AML-193 (cell line): ENCODE measurements at regions not wholly inside any gene's neighbourhood (a gene's known extent, or its start where the extent isn't known, plus 50 kb on each side); places are given as distances from the start of the nearest gene placed in this dataset.

Experiments used
- DNase-seq, 2 experiments: peaks; one replicate each; lab custom pipeline; 2025; lab: John Stamatoyannopoulos, UW

DNA sequence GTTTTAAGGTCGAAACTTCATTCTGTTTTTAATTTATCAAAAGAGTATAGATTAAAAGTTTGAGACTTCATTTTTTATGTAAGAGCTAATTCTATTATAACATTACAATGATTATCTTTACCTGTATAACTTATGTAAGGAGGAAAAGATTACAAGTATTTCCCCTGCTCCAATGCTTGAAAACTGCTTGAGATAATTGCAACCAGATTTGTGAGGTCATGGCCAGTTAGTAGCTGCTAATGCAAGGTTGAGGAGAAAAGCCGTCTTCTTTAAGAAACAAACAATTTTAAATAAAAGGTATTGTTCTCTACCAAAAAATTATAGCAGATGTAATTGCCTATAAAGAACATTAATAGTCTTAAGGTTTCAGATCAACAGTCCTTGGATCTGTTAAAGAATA is 208.3 kb upstream of the UBE2E2 start:
- no peak for DNase-seq

DNA sequence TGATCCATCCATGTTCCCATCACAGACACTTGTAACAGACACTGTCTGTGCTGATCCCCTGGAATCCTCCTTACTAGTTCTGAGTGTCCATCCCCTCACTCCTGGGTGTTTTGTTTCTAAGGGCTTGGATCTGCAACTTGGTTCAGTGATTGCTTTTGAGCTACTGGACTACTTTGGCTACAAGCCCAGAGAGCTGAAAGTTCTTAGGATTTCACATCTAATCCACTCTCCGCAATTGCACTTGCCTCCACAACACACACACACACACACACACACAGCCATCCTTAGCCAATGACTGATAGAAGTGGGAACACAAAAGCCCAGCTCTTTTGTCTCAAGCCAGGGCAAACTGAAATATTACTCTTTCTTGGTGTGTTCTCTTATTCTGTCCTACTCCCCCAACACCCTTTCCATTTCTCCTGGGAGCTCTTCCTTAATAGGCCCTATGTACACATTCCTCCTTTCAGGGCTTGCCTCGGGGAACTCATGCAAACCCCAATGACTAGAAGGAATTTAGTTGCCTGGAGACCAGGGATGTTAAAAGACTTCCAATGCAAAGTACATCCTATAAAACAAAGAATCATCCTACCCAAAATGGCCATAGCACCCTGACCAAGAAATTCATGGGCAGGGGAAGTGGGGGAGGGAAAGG is 206.1 kb upstream of the UBE2E2 start:
- DNase-seq, result no peak

DNA sequence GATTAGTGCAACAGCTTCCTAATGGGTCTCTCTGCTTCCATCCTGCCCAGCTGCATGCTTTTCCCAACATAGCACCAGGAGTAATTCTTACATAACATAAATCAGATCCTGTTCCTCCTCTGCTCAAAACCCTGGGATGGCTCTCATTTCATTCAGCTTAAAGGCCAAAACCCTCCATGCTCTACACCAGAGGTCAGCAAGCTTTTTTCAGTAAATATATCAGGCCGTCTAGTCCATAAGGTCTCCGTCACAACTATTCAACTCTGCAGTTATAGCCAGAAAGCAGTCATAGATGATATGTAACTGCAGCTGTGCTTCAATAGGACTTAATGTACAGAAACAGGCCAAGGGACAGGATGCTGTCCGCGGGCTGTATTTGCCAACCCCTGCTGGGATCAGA is 202.8 kb upstream of the UBE2E2 start:
- no peak for DNase-seq

DNA sequence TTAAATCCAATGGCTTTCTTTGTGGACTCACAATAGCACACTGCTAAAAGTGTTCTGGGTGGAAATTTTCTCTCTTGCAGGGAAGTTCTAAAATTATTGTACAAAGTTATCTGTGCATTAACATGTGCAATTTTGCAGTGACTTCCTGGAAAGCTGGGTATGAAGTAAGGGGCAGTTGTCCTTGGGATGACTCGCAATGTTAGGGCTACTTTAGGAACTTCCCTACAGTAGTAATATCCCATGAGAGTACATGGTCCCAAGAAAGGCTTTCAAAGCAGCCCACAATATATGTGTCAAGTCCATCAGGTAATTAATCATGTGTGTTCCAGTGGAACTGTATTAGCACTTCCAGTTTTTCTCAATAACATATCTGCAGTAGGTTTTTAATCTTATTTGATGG is 201.0 kb upstream of the UBE2E2 start:
- no peak for DNase-seq

DNA sequence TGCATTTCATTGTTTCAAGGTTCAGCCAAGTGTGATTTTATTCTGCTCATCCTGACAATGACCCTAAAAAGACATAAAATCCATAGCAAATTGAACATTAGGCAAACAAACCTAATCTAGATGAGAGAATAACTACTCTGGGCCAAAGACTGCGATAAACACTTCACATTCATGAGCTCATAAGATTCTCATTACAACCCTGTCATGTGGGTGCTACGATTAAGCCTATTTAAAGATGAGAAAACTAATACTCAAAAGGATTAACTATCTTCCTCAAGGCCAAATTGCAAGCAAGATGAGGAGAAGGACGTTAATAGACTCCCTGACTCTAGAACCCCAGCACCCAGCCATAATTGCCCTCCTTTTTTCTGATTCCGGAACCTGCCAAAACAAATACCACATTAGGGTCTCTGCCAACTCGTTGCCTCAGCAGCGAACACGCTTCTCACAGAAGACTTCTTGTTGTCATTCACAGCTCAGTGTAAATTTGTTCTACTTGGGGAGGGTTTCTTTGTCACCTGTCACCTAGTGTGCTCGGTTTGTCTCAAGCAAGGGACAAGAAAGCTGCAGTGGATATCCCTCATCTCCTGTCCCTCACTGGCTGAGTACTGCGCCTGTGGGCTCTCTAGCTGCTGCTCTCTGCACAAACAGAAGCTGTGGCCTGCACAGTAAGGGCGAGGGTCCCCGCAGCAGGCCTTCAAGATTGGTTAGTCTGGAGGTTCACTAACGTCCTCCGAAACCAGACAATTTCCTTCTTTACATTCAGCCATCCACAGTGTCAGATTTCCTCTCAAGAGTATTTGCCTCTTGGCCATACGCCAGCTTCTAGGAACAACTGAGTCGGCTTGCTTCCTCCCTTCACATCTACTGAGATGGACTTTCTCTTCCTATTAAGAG is 200.0 kb upstream of the UBE2E2 start:
- no peak for DNase-seq

DNA sequence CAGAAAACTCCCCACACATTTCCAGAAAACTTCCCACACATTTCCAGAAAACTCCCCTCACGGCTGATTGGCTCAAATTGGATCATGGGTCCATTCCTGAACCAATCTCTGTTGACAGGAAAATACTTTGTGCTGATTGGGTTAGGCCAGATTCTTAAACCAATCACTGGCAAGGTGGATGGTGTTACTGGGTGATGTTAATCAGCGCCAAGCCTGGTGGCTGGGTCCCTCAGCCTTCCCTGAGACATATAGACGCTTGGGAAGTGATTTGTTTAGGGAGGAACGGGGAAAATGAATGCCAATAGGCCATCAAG is 199.4 kb upstream of the UBE2E2 start:
- no peak for DNase-seq

DNA sequence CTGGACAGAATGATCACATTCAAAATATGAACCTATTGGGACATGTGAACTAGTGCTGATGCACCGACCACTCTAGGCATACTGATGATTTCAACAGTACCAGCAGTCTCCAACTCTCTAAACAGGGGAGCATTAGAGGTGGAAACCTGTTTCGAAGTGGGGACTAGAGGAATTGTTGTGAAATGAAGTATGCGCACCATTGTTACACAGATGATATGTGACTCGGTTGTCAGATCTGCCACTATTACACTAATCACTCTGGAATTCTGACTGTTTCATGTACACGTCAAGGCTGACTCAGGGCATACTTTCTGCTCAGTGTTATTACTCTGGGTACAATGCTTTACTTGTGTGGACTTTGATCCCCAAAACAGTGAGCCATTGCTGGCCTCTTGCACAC is 198.2 kb upstream of the UBE2E2 start:
- DNase-seq, result no peak

DNA sequence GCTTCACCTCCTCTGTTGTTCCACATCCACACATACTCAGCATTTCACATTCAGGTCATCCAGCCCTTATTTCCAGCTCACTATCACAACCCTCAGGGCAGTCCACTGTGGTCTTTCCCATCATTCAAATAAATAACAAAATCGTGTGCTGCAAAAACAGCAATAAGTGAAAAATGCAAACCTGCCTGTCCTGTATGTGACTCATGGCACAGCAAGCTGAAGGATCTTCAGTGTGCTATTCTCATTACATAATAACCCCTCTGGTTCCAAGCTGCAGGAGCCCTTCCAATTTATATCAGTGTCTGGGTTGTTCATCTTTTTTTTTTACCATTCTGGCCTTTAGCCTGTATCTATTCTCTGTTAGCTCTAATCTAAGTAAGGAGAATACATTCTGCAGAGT is 185.3 kb upstream of the UBE2E2 start:
- no peak for DNase-seq

DNA sequence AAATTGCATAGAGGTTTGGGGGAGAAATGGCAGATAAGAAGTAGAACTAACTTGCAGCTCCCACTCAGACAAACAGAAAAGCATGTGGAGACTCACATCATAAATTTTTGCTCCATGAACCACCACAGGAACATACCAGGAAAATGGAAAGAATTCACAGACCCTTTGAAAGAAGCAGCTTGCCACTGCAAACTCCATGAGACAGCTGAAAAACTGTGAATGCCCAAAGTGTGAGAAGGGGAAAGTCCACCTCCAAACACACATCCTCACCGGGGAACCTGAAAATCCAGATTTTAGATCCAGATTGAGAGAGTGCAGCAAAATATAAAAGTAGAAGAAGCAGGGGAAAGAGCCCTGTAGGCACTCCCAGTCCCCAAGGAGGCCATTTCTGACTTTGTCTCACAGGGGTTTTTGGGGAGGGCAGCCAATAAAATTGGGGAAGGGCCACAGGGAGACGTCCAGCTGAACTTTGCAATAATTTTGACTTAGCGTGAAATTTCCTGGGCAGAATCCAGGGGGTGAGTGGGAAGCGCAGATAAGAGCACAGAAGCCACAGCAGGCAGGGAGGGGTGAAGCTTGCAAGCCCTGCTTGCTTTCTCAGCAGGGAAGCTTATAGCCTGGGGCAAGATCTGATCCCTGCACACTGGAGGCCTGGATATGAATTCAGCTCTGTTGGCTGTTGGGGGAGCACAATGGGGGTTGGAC is 183.4 kb upstream of the UBE2E2 start:
- DNase-seq, result no peak

DNA sequence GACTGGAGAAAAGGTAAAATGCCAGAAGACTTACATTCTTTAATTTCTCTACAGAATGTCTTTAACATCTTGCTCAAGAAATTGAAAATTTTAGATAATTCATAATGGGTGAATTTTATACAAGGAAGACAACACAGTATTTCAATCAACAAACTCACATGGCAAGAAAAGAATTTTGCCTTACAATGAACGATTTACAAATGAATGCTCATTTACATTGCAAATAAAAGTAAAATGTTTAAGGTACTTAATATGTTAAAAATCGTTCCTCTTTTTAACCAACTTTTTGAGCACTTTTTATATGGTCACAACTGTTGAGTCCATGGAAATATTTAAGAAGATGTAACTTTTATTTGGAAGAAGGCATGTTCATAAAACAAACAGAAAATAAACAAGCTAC is 174.8 kb upstream of the UBE2E2 start:
- DNase-seq, result no peak

DNA sequence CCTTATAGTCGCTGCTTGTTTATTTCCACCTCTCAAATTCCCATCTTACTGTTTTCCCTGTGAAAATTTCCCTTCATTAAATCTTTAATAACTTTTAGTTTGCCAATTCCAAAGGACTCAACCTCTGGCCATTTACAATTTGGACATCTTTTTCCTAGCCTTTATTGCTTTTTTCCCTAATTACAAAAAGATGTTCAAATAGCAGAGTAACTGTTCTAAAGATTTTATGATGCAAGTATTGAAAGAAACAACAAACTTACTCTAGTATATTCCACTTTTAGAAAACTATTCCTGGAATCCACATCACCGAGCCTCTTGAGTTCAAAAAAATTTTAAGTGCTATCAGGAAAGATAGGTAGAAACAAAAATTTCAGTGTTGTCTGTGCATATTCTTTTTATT is 174.1 kb upstream of the UBE2E2 start:
- DNase-seq, result no peak

DNA sequence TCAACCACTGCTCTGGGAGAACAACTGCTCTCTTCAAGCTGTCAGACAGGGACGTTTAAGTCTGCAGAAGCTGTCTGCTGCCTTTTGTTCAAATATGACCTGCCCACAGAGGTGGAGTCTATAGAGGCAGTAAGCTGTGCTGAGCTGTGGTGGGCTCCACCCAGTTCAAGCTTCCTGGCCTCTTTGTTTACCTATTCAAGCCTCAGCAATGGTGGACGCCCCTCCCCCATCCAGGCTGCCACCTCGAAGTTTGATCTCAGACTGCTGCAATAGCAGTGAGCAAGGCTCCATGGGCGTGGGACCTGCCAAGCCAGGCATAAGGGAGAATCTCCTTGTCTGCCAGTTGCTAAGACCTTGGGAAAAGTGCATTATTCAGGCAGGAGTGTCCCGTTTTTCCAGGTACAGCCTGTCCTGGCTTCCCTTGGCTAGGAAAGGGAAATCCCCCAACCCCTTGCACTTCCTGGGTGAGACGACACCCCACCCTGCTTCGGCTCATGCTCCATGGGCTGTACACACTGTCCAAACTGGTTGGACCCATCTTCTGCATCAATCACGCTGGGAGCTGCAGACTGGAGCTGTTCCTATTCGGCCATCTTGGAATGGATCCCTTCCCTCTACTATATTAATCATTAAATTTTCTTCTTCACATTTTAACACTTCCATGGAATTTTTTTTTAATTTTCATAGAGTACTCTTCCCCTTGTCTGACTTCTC is 167.0 kb upstream of the UBE2E2 start:
- DNase-seq, result no peak

DNA sequence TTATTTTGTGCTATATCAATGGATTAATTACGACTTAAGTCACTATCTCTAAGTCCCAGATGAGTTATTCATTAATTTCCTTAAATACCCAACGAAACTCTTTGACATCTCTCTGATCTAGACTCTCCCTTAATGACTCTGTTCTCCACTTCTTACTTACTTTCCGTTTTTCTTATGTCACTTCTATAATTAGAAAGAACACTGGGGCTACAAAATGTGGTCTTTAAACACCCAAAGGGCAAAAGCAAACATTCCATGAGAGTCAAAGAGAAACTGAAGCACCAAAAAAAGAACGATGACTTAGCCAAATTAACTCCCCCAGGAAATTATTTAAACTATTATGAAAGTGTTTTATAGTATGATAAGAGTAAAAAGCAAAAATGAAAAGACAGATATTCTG is 166.4 kb upstream of the UBE2E2 start:
- no peak for DNase-seq

DNA sequence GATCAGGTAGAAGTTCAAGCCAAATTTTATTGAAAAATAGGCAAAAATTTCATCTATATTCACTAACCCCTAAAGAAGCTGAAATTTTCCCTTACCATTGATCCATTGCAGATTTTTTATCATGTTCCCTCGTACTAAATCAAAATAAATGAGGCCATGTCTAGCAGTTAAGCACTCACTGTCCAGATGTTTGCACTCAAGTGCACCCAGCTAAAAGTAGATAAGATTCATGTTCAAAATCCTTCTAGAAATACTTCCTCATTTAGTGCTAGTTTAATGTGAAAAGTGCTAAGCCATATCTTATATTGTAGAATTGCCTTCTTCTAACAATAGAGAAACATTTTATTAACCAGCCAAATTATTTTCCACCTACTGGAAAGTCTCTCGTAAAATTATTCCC is 164.7 kb upstream of the UBE2E2 start:
- DNase-seq, result no peak

DNA sequence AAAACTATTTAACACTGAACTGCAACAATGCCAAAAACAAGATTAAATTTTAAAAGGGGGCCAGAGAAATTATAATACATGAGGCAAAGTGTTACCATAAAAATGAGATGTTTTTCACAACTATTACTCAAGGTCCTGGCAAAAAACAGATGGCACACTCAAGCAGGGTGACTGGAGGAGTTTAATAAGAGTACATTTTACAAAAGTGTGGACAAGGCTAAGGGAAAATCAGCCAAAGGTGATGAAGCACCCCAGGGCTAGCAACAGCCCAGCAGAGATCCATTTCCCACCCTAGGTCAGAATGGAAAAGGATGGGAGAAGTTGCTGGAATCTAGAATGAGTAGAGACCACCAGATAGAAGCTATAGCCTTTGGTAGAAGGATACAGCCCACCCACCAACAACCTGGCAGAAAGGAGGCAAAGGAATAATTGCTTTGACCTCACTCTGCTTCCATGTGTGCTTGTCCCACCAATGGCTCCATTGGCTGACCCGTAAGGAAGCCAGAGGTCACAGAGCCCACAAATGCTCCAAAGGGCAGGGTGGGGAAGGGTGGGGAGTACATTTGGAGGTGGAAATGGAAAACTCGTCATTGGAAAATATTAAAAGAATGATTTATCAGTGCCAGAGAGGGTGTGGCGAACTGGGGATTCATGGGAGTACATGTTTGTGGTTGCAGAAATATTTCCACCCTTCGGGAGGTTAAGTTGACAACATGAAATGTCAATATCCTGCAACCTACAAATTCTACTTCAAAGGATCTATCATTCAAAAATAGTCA is 161.0 kb upstream of the UBE2E2 start:
- no peak for DNase-seq

DNA sequence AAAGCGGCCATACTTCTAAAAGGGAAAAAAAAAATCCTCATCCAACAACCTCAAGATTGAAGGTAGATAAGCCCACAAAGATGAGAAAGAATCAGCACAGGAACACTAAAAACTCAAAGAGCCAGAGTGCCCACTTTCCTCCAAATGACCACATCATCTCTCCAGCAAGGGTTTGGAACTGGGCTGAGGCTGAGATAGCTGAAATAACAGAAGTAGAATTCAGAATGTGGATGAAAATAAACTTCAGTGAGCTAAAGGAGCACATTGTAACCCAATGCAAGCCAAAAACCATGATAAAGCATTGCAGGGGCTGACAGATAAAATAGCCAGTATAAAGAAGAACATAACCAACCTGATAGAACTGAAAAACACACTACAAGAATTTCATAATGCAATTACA is 158.7 kb upstream of the UBE2E2 start:
- no peak for DNase-seq

DNA sequence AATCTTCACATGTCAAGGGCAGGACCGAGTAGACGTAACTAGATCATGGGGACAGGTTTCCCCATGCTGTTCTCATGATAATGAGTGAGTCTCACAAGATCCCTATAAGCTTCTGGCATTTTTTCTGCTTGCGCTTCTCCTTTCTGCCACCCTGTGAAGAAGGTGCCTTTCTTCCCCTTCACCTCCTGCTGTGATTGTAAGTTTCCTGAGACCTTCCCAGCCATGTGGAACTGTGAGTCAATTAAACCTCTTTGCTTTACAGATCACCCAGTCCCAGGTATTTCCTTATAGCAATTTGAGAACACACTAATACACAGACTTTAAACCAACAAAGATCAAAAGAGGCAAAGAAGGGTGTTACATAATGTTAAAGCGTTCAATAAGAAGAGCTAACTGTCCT is 156.6 kb upstream of the UBE2E2 start:
- no peak for DNase-seq

DNA sequence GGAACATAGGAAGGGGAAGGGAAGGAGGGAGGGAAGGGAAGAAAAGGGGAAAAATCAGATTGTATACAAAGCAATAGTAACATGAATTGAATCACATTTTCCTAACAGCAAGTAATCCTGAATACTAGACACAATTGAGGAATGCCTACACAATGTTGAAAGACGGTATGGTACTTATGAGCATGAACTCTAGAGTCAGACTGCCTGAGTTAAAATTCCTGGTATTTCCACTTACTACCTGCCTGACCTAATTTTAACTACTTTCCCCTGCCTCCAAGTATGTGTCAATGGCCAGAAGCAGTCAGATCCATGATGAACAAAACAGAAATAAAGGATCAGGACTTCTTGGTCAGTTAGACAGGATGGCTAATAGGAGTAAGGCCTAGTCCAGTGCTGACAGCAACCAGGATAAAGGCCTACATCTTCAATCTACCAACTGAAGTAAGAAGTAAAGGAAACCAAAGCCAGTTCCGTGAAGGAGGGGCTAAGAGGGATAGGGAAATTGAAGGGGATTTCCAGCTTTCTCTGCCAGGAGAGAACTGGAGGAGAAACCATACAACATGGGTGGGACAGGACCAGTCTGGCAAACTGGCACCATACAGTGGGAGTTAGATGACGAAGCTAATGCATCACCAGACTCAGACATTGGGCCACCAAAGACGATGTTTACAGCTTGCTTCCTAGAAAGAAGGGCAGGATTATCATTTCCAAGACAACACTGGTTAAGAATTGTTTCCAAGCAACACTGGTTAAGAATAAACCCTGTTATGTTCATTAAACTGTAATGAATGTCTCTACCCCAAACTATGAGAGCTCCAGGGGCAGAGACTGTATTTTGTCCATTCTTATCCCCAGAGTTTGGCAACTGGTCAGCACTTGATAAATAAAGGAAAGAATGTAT is 151.6 kb upstream of the UBE2E2 start:
- no peak for DNase-seq

DNA sequence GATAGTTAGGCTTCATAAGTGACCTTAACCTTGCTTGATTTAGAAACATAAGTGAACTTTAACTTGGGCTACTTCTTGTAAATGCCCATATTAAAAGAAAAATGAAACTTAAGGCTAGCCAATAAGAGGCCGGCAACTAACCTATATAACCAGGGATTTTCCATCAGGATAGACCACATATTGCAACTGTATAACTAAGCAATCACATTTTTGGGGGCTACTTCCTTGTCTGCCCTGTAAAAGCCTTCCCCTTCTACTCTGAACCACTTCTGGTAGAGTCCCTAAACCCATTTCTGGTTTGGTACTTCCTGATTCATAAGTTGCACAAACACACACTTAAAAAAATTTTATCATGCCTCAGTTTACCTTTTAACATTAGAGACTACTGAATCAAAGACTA is 150.9 kb upstream of the UBE2E2 start:
- DNase-seq, result no peak

DNA sequence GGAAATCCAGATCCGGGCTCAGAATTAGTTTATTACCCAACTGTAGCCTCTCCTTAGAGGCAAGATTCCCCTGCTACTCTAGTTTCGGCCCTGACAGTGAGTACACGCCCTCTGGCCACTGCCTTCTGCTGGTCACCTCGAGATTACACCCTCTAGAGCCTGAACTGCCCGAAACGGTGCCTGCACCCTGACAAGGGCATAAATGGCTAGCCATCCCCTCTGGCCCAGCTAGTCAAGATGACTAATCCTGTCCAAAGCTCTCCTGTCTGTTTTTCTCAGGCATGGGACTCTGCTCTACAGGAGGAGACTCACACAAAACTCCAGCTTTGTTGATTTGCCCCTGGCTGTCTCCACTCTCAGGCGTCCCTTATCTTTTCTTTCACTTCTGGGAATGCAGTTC is 150.5 kb upstream of the UBE2E2 start:
- DNase-seq, result no peak
